ENCODE measurements at regions not wholly inside any gene's neighbourhood (a gene's known extent, or its start where the extent isn't known, plus 50 kb on each side); places are given as distances from the start of the nearest gene placed in this dataset.

DNA sequence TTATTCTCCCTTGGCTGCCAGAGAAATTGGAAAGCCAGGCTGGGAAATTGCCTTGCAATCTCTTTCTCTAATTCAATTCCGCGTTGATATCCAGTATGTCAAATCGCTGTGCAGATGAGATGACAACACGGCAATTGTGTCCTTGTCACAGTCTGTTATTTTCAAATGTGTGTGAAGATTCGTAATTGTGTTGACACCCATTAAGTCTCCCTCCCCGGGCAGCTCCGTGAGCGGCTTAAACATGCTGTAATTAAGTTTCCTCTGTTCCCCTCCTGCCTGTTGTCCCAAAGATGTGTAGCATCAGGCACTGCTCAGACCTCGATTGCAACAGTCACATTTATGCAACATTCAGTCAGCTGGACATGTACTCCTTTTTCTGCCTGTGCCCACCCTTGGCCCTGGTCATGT, 209.5 kb downstream of the LPIN1 start:
- DNase-seq = peak; percentile 15 to 57

DNA sequence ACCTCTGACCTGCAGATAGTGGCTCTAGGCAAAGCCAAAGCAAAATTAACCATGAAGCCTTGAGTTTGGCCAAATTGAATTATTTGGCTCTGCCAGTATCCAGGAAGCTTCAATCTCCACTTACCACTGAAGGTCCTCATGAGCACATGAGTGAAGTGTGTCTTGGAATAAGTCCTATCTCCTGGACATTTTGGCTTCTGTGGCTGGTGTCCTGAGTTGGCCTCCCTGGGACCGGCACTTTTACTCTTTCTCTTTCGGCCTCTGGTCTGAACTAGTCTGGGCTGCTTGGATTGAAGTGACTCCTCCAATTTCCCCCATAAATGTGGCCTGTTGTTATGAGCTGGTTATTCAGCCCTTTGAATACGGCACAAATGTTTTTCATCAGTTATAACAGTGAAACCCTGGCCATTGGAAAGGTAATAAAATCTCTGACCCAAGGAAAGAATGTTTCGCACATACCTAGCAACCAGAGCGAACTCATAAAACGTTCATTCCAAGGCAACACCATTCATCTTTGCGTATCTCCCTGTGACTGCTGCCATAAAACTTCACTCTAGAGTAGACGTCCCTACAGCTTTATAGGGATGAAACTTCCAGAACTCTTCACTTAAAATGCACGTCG, 216.4 kb downstream of the LPIN1 start:
- DNase-seq = no peak

DNA sequence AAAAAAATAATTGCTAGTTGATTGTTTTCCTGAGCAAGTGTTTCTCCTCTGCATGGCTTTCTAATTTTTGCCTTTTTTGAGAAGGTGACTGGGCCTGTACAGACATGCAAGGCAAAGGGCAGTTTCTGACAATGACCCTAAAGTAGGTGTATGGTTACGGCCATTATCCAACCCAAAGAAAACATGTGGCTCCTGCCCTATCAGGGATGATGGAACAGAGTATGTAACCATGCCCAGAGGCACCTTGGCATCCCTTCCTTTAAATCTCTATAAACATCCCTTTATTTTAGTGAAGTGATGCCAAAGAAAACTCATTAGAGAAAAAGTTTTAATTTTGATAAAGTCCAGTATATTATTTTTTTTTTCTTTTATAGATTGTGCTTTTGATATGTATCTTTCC, 217.5 kb downstream of the LPIN1 start:
- no peak for DNase-seq

DNA sequence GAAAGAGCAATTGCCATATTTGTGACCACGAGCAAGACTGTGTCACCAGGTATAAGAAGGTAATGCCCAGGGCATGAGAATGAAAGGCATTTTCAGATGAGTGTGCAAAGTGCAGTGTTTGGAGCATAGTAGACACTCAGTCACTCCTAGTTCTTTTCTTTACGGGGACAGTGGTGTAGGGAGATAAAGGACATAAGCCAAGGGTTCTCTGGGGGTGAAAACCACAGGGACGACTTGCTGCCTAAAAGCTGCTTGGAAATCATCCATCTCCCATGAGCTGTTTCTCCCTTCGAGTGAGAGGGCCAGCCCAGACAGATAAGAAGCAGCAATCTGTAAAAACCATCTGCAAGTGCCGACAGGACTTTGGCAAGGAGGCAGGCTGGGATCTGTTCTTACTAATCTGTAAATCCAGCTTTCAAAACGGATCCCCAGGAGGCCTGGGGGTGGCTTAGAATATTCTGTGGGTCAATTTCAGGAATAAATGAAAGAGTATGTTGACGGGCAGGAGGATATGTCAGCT, 221.6 kb downstream of the LPIN1 start:
- DNase-seq = no peak

DNA sequence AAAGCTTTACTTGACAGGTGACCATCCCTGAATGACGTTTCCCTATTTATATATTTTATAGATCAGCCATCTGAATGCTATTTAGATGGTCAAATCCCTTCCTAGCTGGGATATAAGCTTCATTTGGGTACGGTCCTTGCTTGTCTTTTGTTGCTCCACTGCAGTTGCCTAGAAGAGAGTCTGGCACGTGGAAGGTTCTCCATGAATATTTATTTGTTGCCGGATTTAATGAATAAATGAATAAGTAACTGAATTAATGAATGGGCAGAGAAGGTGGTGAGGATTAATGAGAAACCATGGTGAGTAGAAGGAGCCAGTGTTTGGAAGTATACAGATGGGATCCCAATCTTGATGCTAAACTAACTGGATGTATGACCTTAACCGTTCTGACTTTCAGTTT, 222.1 kb downstream of the LPIN1 start:
- DNase-seq = no peak

DNA sequence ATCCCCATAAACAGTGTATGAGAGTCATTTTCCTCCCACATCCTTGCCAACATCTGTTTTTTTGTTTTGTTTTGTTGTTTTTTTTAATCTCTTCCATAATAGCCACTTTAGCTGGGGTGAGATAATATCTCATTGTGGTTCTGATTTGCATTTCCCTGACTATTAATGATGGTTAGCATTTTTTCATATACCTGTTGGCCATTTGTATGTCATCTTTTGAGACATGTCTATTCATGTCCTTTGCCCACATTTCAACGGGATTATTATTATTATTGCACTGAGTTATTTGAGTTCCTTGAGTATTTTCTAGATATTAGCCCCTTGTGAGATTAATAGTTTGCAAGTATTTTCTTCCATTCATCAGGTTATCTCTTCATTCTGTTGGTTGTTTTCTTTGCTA, 223.3 kb downstream of the LPIN1 start:
- DNase-seq = no peak

DNA sequence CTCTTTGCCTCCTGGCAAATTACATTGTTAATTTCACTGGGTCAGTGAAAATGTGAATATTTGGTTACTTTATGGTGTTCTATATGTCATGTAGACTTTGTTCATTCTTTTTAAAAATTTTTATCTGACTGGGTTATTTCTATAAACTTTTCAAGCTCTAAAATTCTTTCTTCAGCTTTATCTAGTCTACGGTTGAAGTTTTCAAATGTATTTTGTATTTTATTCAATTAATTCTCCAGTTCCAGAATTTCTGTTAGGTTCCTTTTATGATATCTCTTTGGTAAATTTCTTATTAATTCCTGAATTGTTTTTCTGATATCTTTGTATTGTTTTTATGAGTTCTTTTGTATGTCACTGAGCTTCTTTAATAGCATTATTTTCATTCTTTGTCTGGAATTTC, 228.1 kb downstream of the LPIN1 start:
- DNase-seq = no peak

DNA sequence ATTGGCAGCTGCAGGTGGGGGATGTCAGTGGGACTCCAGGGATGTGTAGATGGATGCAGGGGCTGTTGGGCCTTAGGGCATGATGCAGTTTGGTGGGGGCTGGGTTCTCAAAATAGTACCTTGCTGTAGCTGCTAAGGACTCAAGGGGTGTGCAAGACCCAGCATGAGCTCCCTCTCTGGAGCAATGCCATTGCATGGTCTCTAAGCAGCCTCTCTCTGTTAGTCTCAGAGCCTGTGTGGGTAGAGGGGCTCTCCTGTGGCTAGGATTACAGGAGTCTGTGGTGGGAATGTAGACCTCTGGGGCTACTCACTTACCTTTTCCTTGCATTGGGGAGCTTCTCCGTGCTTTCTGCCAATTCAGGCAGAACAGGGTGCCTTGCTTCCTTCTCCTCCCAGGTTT, 228.9 kb downstream of the LPIN1 start:
- DNase-seq = no peak

DNA sequence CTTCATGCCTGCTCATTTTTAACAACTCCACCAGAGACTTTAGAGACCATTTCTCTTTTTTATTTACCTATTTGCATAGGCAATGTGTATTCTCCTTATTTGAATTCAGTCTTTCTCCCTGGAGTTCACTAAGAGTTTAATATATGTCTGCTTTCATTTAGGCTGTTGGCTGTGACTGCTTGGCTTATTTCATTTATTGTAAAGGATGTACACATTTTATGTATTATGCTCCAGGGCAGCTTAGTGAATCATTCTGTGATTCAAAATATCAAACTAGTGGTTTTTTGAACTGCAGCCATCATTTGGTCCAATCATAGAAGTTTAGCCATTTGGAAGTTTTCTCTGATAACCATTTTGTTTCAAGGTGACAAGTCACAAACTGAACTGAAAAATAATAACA, 229.6 kb downstream of the LPIN1 start:
- DNase-seq = no peak

DNA sequence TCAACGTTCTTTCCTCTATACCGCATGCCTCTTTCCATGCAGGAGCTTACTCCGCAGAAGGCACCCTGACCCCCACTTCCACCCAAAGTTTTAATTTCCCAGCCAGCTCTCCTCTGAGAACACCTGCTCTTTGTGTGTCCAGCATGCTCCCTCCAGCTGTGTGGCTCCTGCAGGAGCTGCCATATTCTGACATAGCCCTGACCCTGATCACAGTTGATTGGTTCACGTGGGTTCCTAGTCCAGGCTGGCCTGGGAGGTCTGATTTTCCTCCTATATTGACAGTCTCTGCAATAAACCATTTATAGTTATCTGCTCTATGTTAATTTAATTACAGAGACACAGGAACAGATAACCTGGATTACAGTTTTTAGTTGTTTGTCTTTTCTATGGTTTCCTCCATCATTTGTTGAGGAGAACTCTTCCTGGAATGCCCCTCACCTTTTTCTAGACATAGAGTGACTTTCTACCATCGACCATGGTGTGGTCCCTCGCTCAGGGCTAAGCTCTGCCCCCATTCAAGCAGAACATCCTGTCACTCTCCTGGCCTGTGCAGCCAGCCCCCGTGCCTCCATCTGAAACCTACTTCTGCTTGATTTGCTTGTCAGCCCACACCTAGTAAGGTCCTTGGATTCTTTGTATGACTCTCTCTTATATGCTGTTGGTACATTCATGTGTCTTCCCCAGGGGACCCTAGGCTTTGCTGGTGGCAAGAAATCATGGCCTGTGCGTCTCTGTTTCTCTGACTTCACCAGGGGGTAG, 231.5 kb downstream of the LPIN1 start:
- DNase-seq = no peak

DNA sequence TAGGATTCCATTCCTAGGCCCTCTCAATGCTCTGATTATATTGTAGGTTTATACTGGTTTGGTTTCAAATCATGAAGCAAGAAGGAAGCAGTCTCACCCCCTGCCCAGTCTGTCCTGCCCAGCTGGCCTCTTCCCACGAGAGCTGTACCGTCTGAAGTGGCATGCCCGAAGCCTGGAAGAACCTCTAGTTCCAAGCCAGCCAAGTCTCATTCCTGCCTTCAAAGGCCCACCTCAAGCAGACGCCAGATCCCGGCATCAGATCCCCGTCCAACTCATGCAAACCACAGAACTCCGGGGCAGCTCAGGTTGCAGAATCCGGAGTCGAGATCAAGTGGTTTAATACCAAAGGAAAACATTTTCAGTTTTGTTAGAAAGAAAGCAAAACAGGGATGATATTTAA, 234.4 kb downstream of the LPIN1 start:
- DNase-seq = no peak

DNA sequence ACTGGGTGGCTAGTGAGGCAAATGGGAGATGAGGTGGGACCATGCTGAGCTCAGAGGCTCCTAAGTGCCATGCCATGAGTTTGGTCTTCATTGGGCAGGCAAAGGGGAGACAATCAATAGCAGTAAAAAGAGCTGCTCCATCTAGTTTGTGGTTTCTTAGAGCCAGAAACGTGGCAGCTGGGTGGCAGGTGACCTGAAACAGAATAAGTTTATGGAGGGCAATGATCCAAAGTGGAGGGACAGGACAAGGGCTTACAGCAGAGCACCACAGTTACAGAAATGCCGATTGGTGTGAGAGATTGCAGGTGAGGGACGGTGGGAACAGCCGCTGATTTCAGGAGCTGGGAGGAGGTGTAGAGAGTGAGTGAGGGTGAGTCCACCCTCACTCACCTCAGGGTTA, 237.0 kb downstream of the LPIN1 start:
- no peak for DNase-seq

DNA sequence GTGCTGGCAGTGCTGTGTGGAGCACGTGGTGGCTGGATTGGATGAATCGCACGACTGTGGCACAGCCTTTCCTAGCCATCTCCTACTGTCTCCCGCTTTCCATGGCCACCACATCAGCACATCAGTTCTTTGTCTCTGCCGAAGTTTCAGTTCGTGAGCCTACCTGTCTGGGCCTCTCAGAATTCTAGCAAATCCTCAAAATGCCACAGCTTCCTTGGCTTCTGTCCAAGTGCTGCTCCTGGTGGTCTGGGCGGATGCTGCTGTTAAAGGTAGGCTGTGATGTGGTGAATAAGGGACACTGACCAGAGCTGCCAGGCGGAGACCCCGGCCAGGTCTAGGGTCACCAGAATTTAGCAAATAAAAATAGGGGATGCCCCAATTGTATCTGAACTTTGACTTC, 237.4 kb downstream of the LPIN1 start:
- DNase-seq = no peak

DNA sequence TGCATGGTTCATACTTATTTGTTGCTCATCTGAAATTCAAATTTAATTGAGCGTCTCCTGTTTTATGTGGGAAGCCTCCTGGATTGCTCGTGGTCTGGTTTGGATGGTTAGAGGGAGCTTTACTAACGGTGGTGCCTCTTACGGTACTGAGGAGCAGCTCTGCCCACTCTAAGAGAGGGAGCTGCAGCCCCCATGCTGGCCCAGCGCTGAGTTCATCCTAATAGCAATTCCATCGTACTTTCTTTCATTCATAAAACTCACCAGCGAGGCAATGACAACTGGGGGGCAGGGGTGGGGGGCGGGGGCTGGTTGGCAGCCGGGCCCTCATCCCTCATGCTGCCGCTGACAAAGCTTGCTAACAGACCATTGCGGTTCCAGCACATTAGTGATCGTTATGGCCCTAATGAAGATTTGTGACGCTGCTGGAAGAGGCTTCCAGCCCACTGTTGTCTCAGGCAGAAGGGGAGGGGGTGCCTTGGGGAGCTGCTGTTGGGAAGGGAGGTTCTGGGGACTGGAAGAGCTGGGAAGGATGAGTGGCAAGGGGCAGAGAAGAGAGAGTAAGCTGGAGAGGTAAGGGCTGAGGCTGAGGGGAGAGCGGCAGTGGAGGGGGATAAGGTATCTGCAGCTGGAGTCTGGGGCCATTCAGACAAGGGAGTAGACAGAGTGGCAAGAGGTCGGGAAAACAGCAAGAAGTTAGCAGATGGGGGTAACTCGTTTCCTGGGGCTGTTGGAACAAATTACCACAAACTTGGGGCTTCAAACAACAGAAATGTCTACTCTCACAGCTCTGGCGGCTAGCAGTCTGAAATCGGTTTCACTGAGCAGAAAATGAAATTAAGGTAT, 238.1 kb downstream of the LPIN1 start:
- no peak for DNase-seq

DNA sequence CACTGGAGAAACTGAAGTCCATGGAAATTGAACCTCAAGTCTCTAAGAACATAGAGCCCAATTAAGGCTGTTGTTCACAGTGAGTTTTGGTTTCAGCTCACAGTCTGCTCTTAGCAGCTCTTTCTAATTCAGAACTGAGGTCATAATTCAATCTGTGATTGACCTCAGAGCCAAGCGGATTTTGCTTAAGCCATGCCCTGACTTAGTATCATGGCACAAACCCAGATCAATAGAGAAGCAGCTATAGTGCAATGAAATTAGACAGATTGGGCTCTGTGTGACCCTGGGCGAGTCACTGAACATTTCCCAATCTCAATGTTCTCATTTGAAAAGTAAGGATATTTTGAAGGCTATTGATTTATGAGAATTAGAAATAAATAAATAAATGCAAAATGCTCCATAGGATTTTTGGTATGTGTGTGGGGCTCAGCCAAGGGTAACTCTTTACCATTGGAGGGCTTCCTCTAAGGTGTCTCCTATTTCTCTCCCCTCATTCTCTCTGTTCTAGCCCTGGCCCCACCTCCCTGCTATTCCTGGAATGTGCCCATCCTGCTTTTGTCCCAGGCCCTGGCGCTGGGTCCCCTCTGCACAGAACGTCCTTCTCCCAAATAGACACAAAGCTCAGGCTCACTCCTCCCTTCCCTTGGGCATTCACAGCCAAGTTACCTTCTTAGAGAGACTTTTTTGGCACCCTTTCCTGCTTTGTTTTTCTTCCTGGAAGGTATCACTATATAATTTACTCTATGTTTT, 239.6 kb downstream of the LPIN1 start:
- no peak for DNase-seq

DNA sequence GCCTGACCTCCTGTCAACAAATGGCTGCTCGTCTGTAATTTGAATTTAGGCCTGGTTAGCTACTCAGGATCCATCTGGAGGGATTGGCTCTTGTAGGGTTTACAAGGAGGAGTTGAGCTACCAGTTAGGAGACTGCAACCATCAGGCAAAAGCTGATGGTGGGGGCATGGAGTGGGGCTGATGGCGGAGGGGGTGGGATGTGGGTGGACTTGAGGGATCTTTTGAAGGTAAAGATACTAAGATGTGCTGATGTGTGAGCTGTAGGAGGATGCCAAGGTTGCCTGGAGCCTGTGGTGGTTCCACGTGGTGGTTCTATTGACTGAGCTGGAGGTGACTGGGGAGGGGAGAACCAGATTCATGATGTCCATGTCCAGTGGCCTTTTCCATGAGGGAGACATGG, 240.7 kb downstream of the LPIN1 start:
- DNase-seq = no peak

DNA sequence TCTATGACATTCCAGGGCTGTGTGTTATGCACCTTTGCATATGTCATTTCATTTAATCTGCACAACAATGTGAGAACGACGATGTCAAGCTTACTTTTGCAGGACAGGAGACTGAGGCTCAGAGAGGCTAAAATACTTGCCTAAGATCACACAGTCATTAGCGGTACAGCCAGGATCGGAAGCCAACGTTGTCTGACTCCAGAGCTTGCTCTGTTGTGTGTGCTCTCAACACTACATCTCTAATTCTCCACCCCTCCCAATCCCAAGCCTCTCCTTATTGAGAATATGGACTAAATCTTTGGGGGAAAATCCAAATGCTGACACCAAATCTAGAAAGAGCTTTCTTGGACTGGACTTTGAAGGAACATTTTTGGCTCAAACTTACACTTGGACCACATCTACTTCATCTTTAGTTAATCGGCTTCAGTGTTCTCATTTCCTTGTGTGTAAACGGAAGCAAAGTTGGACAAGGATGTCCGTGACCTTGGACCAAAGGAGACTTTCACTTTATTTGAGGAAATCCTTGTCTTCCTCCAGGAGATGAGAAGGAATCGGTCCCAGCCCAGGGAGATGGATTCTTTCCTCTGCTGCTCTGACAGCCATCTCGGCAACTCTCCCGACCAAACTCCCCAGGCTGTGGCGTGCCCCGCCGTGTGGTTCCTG, 242.4 kb downstream of the LPIN1 start:
- no peak for DNase-seq

DNA sequence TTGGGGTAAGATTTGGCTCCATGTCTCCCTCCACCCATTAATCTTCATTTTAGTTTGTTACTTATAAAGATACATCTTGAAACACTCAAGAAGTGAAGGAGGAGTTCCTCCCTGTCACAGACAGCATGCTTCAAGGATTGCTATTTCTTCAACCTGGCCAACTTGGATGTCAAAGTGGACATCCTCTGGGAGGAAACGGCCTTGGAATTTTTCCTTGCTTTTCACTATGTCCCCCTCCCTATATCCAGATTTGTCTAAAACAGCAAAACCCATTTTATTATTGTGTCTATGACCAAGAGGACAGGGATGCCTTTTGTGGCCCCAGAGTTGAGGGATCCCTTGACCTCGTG, 242.9 kb downstream of the LPIN1 start:
- DNase-seq = no peak

DNA sequence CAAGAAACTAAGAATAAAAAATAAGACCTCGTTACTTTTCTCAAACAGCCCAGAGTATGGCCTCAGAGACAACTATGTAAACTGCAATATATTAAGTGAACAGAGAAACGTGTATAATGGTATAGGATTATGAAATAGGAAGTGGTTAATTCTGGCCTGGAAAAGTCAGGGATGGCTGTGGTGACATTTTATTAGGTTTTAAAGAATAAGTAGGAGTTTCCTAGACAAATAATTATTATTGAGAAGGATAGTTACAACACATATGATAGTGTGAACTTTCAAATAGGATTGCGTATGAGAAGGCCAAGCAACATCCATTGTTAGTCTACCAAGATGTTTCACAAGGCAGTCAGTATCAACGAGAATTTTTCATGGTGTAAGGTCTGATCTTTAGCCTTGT, 244.1 kb downstream of the LPIN1 start:
- DNase-seq = no peak

DNA sequence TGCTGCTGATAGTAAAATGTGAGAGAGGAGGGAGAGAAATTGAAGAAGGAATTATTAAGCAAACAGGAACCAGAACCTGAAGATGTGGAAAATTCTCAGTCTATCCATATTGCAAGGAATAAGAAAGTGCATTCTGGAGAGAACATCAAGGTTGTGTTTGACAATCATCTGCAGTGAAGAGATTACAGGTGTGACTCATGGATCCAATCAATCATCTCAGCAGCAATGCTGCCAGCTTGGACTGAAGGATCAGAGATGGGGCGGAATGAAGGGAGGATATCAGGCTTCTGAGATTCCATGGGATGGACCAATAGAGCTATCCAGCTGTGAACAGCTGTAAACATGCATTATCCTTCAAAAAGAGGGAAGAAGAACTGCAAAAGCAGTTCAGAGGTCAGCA, 247.3 kb downstream of the LPIN1 start:
- no peak for DNase-seq

DNA sequence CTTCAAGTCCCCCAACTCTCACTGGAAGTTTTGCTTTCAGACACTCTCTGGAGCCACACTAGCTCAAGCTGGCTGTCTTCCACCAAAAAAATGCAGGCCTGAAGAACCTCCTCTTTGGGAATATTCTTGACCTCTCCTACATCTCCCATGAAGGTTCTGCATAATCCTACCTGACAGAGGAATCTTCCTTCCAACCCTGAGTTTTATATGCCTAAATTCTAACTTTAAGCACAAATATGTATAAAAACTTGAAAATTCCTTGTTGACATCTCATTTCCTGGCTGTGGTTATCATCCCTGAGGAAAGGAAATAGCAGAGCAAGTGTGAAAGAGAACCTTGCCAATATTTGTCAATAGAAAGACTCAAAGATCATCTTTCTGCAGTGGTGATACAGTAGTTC, 249.0 kb downstream of the LPIN1 start:
- DNase-seq = no peak

DNA sequence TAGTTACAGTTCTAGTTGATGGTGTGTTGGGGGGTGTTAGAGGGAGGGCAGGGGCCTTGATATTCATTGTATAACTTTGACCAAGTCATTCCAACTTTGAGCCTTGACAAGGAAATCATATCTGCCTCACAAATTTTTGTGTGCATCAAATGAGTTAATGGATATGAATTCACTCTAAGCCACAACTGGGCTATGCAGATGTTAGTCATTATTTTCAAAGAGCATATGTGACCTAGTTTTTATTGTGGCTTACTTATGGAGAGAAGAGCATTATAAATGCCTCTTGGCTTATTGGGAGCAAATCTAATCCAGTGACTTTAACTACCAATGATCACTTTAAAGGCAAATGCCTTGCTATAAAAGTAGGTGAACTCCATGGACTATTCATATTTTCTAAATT, 250.2 kb downstream of the LPIN1 start:
- no peak for DNase-seq

DNA sequence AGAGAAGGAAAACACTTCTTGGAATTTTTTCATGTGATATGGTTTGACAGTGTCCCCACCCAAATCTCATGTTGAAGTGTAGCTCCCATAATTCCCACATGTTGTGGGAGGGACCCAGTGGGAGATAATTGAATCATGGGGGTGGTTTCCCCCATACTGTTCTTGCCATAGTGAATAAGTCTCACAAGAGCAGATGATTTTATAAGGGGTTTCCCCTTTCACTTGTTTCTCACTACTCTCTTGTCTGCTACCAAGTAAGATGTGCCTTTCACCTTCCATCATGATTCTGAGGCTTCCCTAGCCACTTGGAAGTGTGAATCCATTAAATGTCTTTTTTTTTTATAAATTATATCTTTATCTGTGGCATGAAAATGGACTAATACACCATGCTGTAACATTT, 250.7 kb downstream of the LPIN1 start:
- DNase-seq = no peak
